ENCODE measurements at regions not wholly inside any gene's neighbourhood (a gene's known extent, or its start where the extent isn't known, plus 50 kb on each side); places are given as distances from the start of the nearest gene placed in this dataset.
"Not testable (repeated sequence)": the region's sequence is repeated elsewhere in the genome, so short reads cannot be mapped to it uniquely, and the experiment has no call there.

GRCh38 chr9:115415450-115415849 lies 297.5 kb upstream of the TNC start:
- H3K27ac ChIP-seq (ENCODE audit: control insufficient read depth, insufficient read depth, low read length): no peak overlapping the region
- no peaks in the 10 kb centered on the region for H3K4me1 ChIP-seq (ENCODE audit: control insufficient read depth, extremely low read depth, insufficient read depth, low read length)
- dilution Hi-C loops (cut with MboI; ENCODE audit: extremely low pct_ligation_motif_present, low sequenced_read_pairs): no loop called here
- DNase-seq (ENCODE audit: low read depth, low spot score) (no peak), FAIRE-seq (no peak)
- H3K9ac ChIP-seq (ENCODE audit: control insufficient read depth, extremely low read depth, insufficient read depth, low read length): no peak overlapping the region
- H4K20me1 ChIP-seq (ENCODE audit: control insufficient read depth, extremely low read depth, insufficient read depth, low read length): no peaks in the 10 kb centered on the region
- no peaks in the 10 kb centered on the region for H3K36me3 ChIP-seq (ENCODE audit: control insufficient read depth in 2 of 2, extremely low read depth in 1 of 2, insufficient read depth in 2 of 2, low read length in 2 of 2)
- no peak overlapping the region for H3K4me2 ChIP-seq (ENCODE audit: control insufficient read depth, extremely low read depth, insufficient read depth, low read depth, low read length)
- no peaks in the 10 kb centered on the region for H3K27me3 ChIP-seq (ENCODE audit: control insufficient read depth, extremely low read depth, insufficient read depth, low read length)
- H2AFZ ChIP-seq (ENCODE audit: control insufficient read depth, low read length): no peak overlapping the region
- H3K9me3 ChIP-seq (ENCODE audit: control insufficient read depth, low read depth, low read length): no peaks in the 10 kb centered on the region
- TF ChIP-seq CTCF (optimal IDR thresholded peaks at IDR 0.05 in 1 of 3, IDR thresholded peaks at IDR 0.05 in 1 of 3, conservative IDR thresholded peaks at IDR 0.05 in 1 of 3; ENCODE audit: extremely low read depth in 1 of 3, insufficient read depth in 2 of 3, low read length in 3 of 3): no peak
- TF ChIP-seq EZH2 (IDR thresholded peaks at IDR 0.05; ENCODE audit: low read length): no peak
- no peak overlapping the region for H3K4me3 ChIP-seq (ENCODE audit: control insufficient read depth in 2 of 3, extremely low read depth in 1 of 3, insufficient read depth in 2 of 3, low read depth in 1 of 3, low read length in 3 of 3)
- H3K79me2 ChIP-seq (ENCODE audit: control insufficient read depth, insufficient read depth, low read length): no peaks in the 10 kb centered on the region
- no peaks in the 10 kb centered on the region for H3K9me1 ChIP-seq (ENCODE audit: control insufficient read depth, extremely low read depth, insufficient read depth, low read length)

DNA sequence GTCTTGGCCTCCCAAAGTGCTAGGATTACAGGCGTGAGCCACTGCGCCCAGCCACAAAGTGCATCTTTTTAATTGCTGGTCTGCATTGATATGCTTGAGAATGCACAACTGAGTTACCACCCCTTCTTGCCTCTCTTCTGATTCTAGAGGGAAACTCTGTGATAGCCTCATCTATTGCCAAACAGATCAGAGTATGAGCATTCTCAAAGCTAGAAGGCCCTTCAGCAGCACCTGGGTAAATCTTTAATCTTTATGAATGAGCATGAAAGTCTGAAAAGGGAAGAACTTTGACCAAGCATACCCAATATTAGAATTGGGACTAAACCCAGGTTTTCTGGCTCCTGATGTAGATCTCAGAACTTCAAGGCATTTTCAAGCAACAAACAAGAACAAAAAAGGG lies 298.3 kb upstream of the TNC start:
- H3K4me3 ChIP-seq (ENCODE audit: control insufficient read depth in 2 of 3, extremely low read depth in 1 of 3, insufficient read depth in 2 of 3, low read depth in 1 of 3, low read length in 3 of 3): no peak overlapping the region
- dilution Hi-C loops (cut with MboI; ENCODE audit: extremely low pct_ligation_motif_present, low sequenced_read_pairs): no loop called here

GRCh38 chr9:115418181-115418580 lies 300.2 kb upstream of the TNC start:
- H2AFZ ChIP-seq (ENCODE audit: control insufficient read depth, low read length); H3K27ac ChIP-seq (ENCODE audit: control insufficient read depth, insufficient read depth, low read length); DNase-seq (ENCODE audit: low read depth, low spot score); H3K4me3 ChIP-seq (ENCODE audit: control insufficient read depth in 2 of 3, extremely low read depth in 1 of 3, insufficient read depth in 2 of 3, low read depth in 1 of 3, low read length in 3 of 3); H3K9ac ChIP-seq (ENCODE audit: control insufficient read depth, extremely low read depth, insufficient read depth, low read length); H3K4me1 ChIP-seq (ENCODE audit: control insufficient read depth, extremely low read depth, insufficient read depth, low read length); H4K20me1 ChIP-seq (ENCODE audit: control insufficient read depth, extremely low read depth, insufficient read depth, low read length); H3K79me2 ChIP-seq (ENCODE audit: control insufficient read depth, insufficient read depth, low read length); H3K9me1 ChIP-seq (ENCODE audit: control insufficient read depth, extremely low read depth, insufficient read depth, low read length); dilution Hi-C loops (cut with MboI; ENCODE audit: extremely low pct_ligation_motif_present, low sequenced_read_pairs); FAIRE-seq; H3K9me3 ChIP-seq (ENCODE audit: control insufficient read depth, low read depth, low read length); H3K36me3 ChIP-seq (ENCODE audit: control insufficient read depth in 2 of 2, extremely low read depth in 1 of 2, insufficient read depth in 2 of 2, low read length in 2 of 2); H3K27me3 ChIP-seq (ENCODE audit: control insufficient read depth, extremely low read depth, insufficient read depth, low read length); H3K4me2 ChIP-seq (ENCODE audit: control insufficient read depth, extremely low read depth, insufficient read depth, low read depth, low read length): not testable (repeated sequence)

More for the DNA sequence above, 298.3 kb upstream of the TNC start:
- DNase-seq (ENCODE audit: low read depth, low spot score) (no peak), FAIRE-seq (no peak)
- no peaks in the 10 kb centered on the region for H3K36me3 ChIP-seq (ENCODE audit: control insufficient read depth in 2 of 2, extremely low read depth in 1 of 2, insufficient read depth in 2 of 2, low read length in 2 of 2)
- no peak overlapping the region for H2AFZ ChIP-seq (ENCODE audit: control insufficient read depth, low read length)
- no peak overlapping the region for H3K4me2 ChIP-seq (ENCODE audit: control insufficient read depth, extremely low read depth, insufficient read depth, low read depth, low read length)
- H3K9me3 ChIP-seq (ENCODE audit: control insufficient read depth, low read depth, low read length): no peaks in the 10 kb centered on the region
- H3K4me1 ChIP-seq (ENCODE audit: control insufficient read depth, extremely low read depth, insufficient read depth, low read length): no peaks in the 10 kb centered on the region
- H3K9ac ChIP-seq (ENCODE audit: control insufficient read depth, extremely low read depth, insufficient read depth, low read length): no peak overlapping the region
- no peak overlapping the region for H3K27ac ChIP-seq (ENCODE audit: control insufficient read depth, insufficient read depth, low read length)
- H3K27me3 ChIP-seq (ENCODE audit: control insufficient read depth, extremely low read depth, insufficient read depth, low read length): no peaks in the 10 kb centered on the region
- TF ChIP-seq EZH2 (IDR thresholded peaks at IDR 0.05; ENCODE audit: low read length): no peak
- TF ChIP-seq CTCF (optimal IDR thresholded peaks at IDR 0.05 in 1 of 3, IDR thresholded peaks at IDR 0.05 in 1 of 3, conservative IDR thresholded peaks at IDR 0.05 in 1 of 3; ENCODE audit: extremely low read depth in 1 of 3, insufficient read depth in 2 of 3, low read length in 3 of 3): no peak
- no peaks in the 10 kb centered on the region for H4K20me1 ChIP-seq (ENCODE audit: control insufficient read depth, extremely low read depth, insufficient read depth, low read length)
- H3K79me2 ChIP-seq (ENCODE audit: control insufficient read depth, insufficient read depth, low read length): no peaks in the 10 kb centered on the region
- no peaks in the 10 kb centered on the region for H3K9me1 ChIP-seq (ENCODE audit: control insufficient read depth, extremely low read depth, insufficient read depth, low read length)
